ENCODE measurements at regions not wholly inside any gene's neighbourhood (a gene's known extent, or its start where the extent isn't known, plus 50 kb on each side); places are given as distances from the start of the nearest gene placed in this dataset.
A peak's percentile ranks its signal among the peaks of the same experiment; 100 is the strongest.

DNA sequence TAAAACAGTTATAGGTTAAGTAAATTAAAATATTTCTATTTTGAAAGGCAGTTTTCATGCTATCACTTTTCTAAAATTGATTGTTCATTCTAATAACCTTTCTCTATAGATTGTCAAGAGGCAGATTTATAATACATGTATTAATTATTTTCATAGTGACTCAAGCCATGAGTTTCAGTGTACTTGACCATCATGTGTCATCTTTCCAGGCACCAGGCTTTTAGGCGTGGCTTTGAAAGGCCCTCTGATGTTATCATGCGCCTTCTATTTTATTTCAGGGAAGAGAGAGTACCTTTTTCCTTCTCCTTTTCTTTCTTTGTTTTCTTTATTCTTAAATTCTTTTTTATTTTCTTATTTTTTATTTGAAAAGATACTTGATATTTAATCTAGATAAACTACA, 128.3 kb upstream of the ETAA1 start:
- Histone ChIP-seq H2AK9ac (replicated peaks; ENCODE audit: low read depth, low read length, poor library complexity) (no peak overlapping the region), H3K4me1 (ENCODE audit: control insufficient read depth, insufficient read depth, low read length) (peaks cover 8% of the 10 kb centered on the region; the same call in 1 of the 2 replicates), H3K56ac (ENCODE audit: extremely low read depth, insufficient read depth, low read length) (no peak overlapping the region), H3K9ac (ENCODE audit: low read depth, low read length) (no peak overlapping the region), H3K4me2 (ENCODE audit: low read depth, low read length) (no peak overlapping the region), H4K91ac (ENCODE audit: insufficient read depth, low read depth, low read length) (peak overlapping the region; percentile 83; the same call in 1 of the 2 replicates), H3K27me3 (ENCODE audit: control insufficient read depth, insufficient read depth, low read length) (no peaks in the 10 kb centered on the region), H2BK20ac (ENCODE audit: low read depth, low read length) (no peak overlapping the region), H4K8ac (ENCODE audit: low read depth in 2 of 2, low read length in 2 of 2) (peak overlapping the region in 1 of 2 experiments; percentile 82; a peak in 1 of 4 replicates), H2BK120ac (ENCODE audit: low read depth, low read length) (no peak overlapping the region), H3K4me3 (ENCODE audit: insufficient read depth, low read depth, low read length) (no peak overlapping the region), H3K9me3 (ENCODE audit: control insufficient read depth, insufficient read depth, low read length) (no peaks in the 10 kb centered on the region), H3K27ac (ENCODE audit: insufficient read depth, low read length) (no peak overlapping the region), H4K5ac (ENCODE audit: low read depth, low read length) (no peak overlapping the region; the same call in 1 of the 2 replicates), H3K18ac (ENCODE audit: low read depth, low read length) (no peak overlapping the region; the same call in 1 of the 2 replicates), H3K79me1 (ENCODE audit: low read depth in 1 of 2, low read length in 2 of 2) (peaks cover 0 to 7% of the 10 kb centered on the region in 2 experiments; a peak in 2 of 4 replicates), H3K4ac (ENCODE audit: low read depth, low read length) (peak overlapping the region; percentile 86; the same call in 1 of the 2 replicates), H3K36me3 (ENCODE audit: control insufficient read depth, insufficient read depth, low read length) (no peaks in the 10 kb centered on the region), H3K9me1 (ENCODE audit: insufficient read depth, low read length) (peaks cover 3% of the 10 kb centered on the region; the same call in 1 of the 2 replicates), H3K23ac (ENCODE audit: low read depth, low read length) (no peak overlapping the region), H2BK5ac (ENCODE audit: low read depth, low read length, poor library complexity, severe bottlenecking) (peak overlapping the region; percentile 82), H2AK5ac (ENCODE audit: low read depth, low read length) (no peak overlapping the region), H2BK15ac (ENCODE audit: low read depth, low read length) (no peak overlapping the region; the same call in 2 of the 3 replicates), H4K20me1 (ENCODE audit: insufficient read depth, low read length) (no peaks in the 10 kb centered on the region), H2AFZ (replicated peaks; ENCODE audit: low read length, poor library complexity) (no peak overlapping the region), H3K14ac (replicated peaks; ENCODE audit: low read depth, low read length) (no peak overlapping the region)
- dilution Hi-C loops (cut with HindIII; ENCODE audit: low sequenced_read_pairs, unreplicated experiment) (no loop called here), in situ Hi-C loops (cut with MboI; ENCODE audit: low sequenced_read_pairs) (no loop called here), intact Hi-C loops (cut with micrococcal nuclease) (no loop called here)
- WGBS, 2 experiments (ENCODE audit: extremely low coverage in 2 of 2, insufficient read length in 1 of 2), result no CpG with 5 or more reads among the region's 2 CpGs
- peak; percentile 68 for ATAC-seq (ENCODE audit: low read depth)
- ChIA-PET POLR2A (ENCODE audit: unreplicated experiment) (no interaction called here), CTCF (no interaction called here)
- TF ChIP-seq CEBPB (IDR thresholded peaks at IDR 0.05; ENCODE audit: low read depth, low read length) (no peak), RAD21 (IDR thresholded peaks at IDR 0.05; ENCODE audit: low read length) (no peak), POLR2A (IDR thresholded peaks at IDR 0.05; ENCODE audit: low read depth, low read length) (no peak), FOS (IDR thresholded peaks at IDR 0.05; ENCODE audit: low read depth, low read length) (peak; percentile 45; the same call in 1 of the 2 replicates), MAZ (IDR thresholded peaks at IDR 0.05; ENCODE audit: borderline replicate concordance, low read depth, low read length) (no peak)
- TF ChIP-seq, protein P1, sequence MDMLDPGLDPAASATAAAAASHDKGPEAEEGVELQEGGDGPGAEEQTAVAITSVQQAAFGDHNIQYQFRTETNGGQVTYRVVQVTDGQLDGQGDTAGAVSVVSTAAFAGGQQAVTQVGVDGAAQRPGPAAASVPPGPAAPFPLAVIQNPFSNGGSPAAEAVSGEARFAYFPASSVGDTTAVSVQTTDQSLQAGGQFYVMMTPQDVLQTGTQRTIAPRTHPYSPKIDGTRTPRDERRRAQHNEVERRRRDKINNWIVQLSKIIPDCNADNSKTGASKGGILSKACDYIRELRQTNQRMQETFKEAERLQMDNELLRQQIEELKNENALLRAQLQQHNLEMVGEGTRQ (IDR thresholded peaks at IDR 0.05; ENCODE audit: low read depth, low read length), result no peak
- no TSS peak for BruUV-seq (replicated peaks)
- DNase-seq, result peak; percentile 88

Measured in IMR-90 (cell line).